Hepatocyte (in vitro differentiated cells): ENCODE measurements at regions not wholly inside any gene's neighbourhood (a gene's known extent, or its start where the extent isn't known, plus 50 kb on each side); places are given as distances from the start of the nearest gene placed in this dataset.

Experiments used
- DNase-seq: peaks from one replicate; pipeline ENCODE4 v3.0.0-alpha.2; 2016; ENCODE audit warnings: low spot score
- H2AFZ ChIP-seq: fragments of 200-600 bp; sonication (generic); 2 replicates; pipeline ENCODE4 v1.6.0; 2016; ENCODE audit warnings: antibody characterized with exemption, mild to moderate bottlenecking
- H3K27ac ChIP-seq: fragments of 200-600 bp; sonication (generic); 2 replicates; pipeline ENCODE4 v1.5.1; 2016; ENCODE audit warnings: mild to moderate bottlenecking
- H3K27me3 ChIP-seq: fragments of 200-600 bp; sonication (generic); 2 replicates; pipeline ENCODE4 v1.6.1; 2016
- H3K36me3 ChIP-seq: fragments of 200-600 bp; sonication (generic); replicated peaks from 2 replicates; pipeline ENCODE4 v1.5.1; 2016; ENCODE audit warnings: low read depth; ENCODE audit not compliant: insufficient read depth
- H3K4me1 ChIP-seq: fragments of 200-600 bp; sonication (generic); 2 replicates; pipeline ENCODE4 v1.5.1; 2016; ENCODE audit warnings: mild to moderate bottlenecking, moderate library complexity; ENCODE audit not compliant: insufficient read depth
- H3K4me2 ChIP-seq: fragments of 200-600 bp; sonication (generic); 2 replicates; pipeline ENCODE4 v1.6.0; 2016
- H3K4me3 ChIP-seq: fragments of 200-600 bp; sonication (generic); 2 replicates; pipeline ENCODE4 v1.5.1; 2016; ENCODE audit warnings: mild to moderate bottlenecking
- H3K79me2 ChIP-seq: fragments of 200-600 bp; sonication (generic); 2 replicates; pipeline ENCODE4 v1.6.0; 2017; ENCODE audit warnings: mild to moderate bottlenecking
- H3K9me2 ChIP-seq: fragments of 200-600 bp; sonication (generic); replicated peaks from 2 replicates; pipeline ENCODE4 v1.6.0; 2017; ENCODE audit warnings: mild to moderate bottlenecking; ENCODE audit not compliant: insufficient read depth
- H3K9me3 ChIP-seq: fragments of 200-600 bp; sonication (generic); 2 replicates; pipeline ENCODE4 v1.5.1; 2016; ENCODE audit warnings: low read depth, mild to moderate bottlenecking
- H4K20me1 ChIP-seq: fragments of 200-600 bp; sonication (generic); 2 replicates; pipeline ENCODE4 v1.6.0; 2016; ENCODE audit warnings: mild to moderate bottlenecking; ENCODE audit not compliant: insufficient read depth, poor library complexity, severe bottlenecking
- EZH2 ChIP-seq: fragments of 200-600 bp; sonication (generic); IDR thresholded peaks from 2 replicates; pipeline ENCODE4 v1.6.1; 2016; ENCODE audit warnings: antibody characterized with exemption, mild to moderate bottlenecking, borderline replicate concordance
- EZH2phosphoT487 ChIP-seq: fragments of 200-600 bp; sonication (generic); IDR thresholded peaks from one replicate; pipeline ENCODE4 v1.6.1; 2018; ENCODE audit warnings: antibody characterized with exemption, mild to moderate bottlenecking, low read depth, moderate library complexity; ENCODE audit not compliant: unreplicated experiment, severe bottlenecking
- WGBS: methylation state at CpG from one replicate; pipeline ENCODE4 v1.1.6; 2016; ENCODE audit warnings: low lambda C conversion rate; ENCODE audit errors: missing lambda C conversion rate; 5-methylcytosine and 5-hydroxymethylcytosine counted together
- TF ChIP-seq, protein P1 (sequence below): fragments of 200-600 bp; sonication (generic); IDR thresholded peaks from 2 replicates; pipeline ENCODE4 v1.5.1; 2016; ENCODE audit warnings: antibody characterized with exemption, mild to moderate bottlenecking; ENCODE audit not compliant: poor library complexity

DNA sequence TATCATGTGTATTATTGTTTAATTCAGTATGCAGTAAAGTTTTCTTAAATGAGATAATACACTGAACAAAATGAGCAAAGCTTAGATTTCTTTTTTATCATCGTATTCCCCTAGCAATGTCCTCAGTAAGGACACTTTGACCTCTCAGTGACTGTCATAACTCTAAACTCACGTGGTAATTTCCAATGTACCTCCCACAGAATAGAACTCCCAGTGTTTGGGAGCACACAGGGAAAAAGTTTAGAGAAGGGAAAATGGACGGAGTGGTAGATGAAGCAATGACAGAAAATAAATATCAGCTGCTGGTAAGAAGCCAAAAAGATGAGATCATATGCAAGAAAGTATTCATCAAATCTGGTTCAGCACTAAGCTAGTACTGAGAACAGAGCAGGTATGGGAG lies 758.6 kb upstream of the KCND2 start:
- TF ChIP-seq, protein P1, sequence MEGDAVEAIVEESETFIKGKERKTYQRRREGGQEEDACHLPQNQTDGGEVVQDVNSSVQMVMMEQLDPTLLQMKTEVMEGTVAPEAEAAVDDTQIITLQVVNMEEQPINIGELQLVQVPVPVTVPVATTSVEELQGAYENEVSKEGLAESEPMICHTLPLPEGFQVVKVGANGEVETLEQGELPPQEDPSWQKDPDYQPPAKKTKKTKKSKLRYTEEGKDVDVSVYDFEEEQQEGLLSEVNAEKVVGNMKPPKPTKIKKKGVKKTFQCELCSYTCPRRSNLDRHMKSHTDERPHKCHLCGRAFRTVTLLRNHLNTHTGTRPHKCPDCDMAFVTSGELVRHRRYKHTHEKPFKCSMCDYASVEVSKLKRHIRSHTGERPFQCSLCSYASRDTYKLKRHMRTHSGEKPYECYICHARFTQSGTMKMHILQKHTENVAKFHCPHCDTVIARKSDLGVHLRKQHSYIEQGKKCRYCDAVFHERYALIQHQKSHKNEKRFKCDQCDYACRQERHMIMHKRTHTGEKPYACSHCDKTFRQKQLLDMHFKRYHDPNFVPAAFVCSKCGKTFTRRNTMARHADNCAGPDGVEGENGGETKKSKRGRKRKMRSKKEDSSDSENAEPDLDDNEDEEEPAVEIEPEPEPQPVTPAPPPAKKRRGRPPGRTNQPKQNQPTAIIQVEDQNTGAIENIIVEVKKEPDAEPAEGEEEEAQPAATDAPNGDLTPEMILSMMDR, result no peak
- no peak for TF ChIP-seq EZH2phosphoT487
- H2AFZ ChIP-seq, result no peak overlapping the region
- peak; percentile 4 for DNase-seq
- H3K27me3 ChIP-seq, result no peaks in the 10 kb centered on the region
- H3K27ac ChIP-seq, result no peak overlapping the region
- no peaks in the 10 kb centered on the region for H3K79me2 ChIP-seq
- no peak overlapping the region for H3K4me3 ChIP-seq
- H3K4me1 ChIP-seq, result no peaks in the 10 kb centered on the region
- no peaks in the 10 kb centered on the region for H3K36me3 ChIP-seq
- no peaks in the 10 kb centered on the region for H3K9me2 ChIP-seq
- H3K4me2 ChIP-seq, result no peak overlapping the region
- 67% methylated on average over 3 of the region's 3 CpGs for WGBS
- no peaks in the 10 kb centered on the region for H3K9me3 ChIP-seq
- no peaks in the 10 kb centered on the region for H4K20me1 ChIP-seq

- DNase-seq, result no peak
- Histone ChIP-seq H3K9me2 (no peaks in the 10 kb centered on the region), H3K9me3 (no peaks in the 10 kb centered on the region), H2AFZ (no peak overlapping the region), H3K79me2 (no peaks in the 10 kb centered on the region), H3K36me3 (no peaks in the 10 kb centered on the region), H3K27ac (no peak overlapping the region), H3K27me3 (no peaks in the 10 kb centered on the region), H3K4me2 (no peak overlapping the region), H3K4me3 (no peak overlapping the region), H4K20me1 (no peaks in the 10 kb centered on the region), H3K4me1 (no peaks in the 10 kb centered on the region)
- no peak for TF ChIP-seq EZH2
- TF ChIP-seq, protein P1, result no peak
- no peak for TF ChIP-seq EZH2phosphoT487
- 51% methylated on average over 5 of the region's 5 CpGs for WGBS
Observed at GRCh38 chr7:119515214-119515613, 757.8 kb upstream of the KCND2 start.

GRCh38 chr7:119515962-119516361 lies 757.0 kb upstream of the KCND2 start:
- no peaks in the 10 kb centered on the region for H3K9me3 ChIP-seq
- H3K79me2 ChIP-seq, result no peaks in the 10 kb centered on the region
- no peak overlapping the region for H3K4me3 ChIP-seq
- H3K36me3 ChIP-seq, result no peaks in the 10 kb centered on the region
- H3K9me2 ChIP-seq, result no peaks in the 10 kb centered on the region
- no peaks in the 10 kb centered on the region for H4K20me1 ChIP-seq
- H3K27ac ChIP-seq, result no peak overlapping the region
- H3K4me2 ChIP-seq, result no peak overlapping the region
- no peaks in the 10 kb centered on the region for H3K4me1 ChIP-seq
- no peak for DNase-seq
- H3K27me3 ChIP-seq, result no peaks in the 10 kb centered on the region
- no peak for TF ChIP-seq EZH2phosphoT487
- WGBS, result 75% methylated on average over 3 of the region's 3 CpGs
- no peak overlapping the region for H2AFZ ChIP-seq

DNA sequence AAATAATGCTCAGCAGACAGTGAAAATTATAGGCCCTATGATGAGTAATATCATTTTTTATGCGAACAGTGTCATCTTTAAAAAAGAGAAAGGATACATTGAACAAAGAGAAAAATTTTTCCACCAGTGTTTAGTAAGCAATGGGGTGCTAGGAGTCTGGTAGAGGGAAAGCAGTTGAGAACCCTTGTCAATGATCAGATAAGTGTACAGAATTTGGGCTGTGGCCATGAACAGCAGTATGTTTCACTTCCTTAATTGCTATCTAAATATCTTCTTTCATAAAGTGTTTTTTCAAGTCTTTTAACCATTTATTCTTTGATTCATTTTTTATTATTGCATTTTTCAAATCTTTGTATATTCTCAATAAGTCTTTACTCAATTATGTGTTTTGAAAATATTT lies 750.7 kb upstream of the KCND2 start:
- H3K4me1 ChIP-seq, result no peaks in the 10 kb centered on the region
- DNase-seq, result no peak

More for the DNA sequence above, 750.7 kb upstream of the KCND2 start:
- Histone ChIP-seq H3K27me3 (no peaks in the 10 kb centered on the region), H3K4me3 (no peak overlapping the region), H3K79me2 (no peaks in the 10 kb centered on the region), H4K20me1 (no peaks in the 10 kb centered on the region), H3K36me3 (no peaks in the 10 kb centered on the region), H3K4me2 (no peak overlapping the region), H3K9me3 (no peaks in the 10 kb centered on the region), H2AFZ (no peak overlapping the region), H3K27ac (no peak overlapping the region), H3K9me2 (no peaks in the 10 kb centered on the region)
- 96% methylated on average over 1 of the region's 1 CpG for WGBS
- TF ChIP-seq EZH2 (no peak), EZH2phosphoT487 (no peak)
